H1 (cell line): ENCODE measurements at regions not wholly inside any gene's neighbourhood (a gene's known extent, or its start where the extent isn't known, plus 50 kb on each side); places are given as distances from the start of the nearest gene placed in this dataset.

Experiments used
- CTCF ChIA-PET: fragments of 300-600 bp; sonication (Branson Sonifier 250); formaldehyde crosslinking; loops from one replicate; lab custom pipeline; 2021; ENCODE audit not compliant: partially characterized antibody; lab: Charles Lee
- POLR2A ChIA-PET: fragments of 300-600 bp; sonication (Branson Sonifier 250); formaldehyde crosslinking; loops from one replicate; lab custom pipeline; 2021; ENCODE audit warnings: inconsistent platforms; ENCODE audit not compliant: partially characterized antibody; lab: Charles Lee
- DNase-seq, 2 experiments: peaks; one replicate each; pipeline versions ENCODE4 v3.0.0 to v3.0.0-alpha.2; 2010 to 2022; ENCODE audit warnings: low spot score in 2 of 2, low read depth in 1 of 2, mixed read lengths in 1 of 2
- FAIRE-seq: peaks from 2 replicates; lab custom pipeline; 2011; peaks lifted over from hg19 to GRCh38; lab: Jason Lieb, UNC
- H2AFZ ChIP-seq: 2 replicates; pipeline ENCODE4 v1.8.1; 2012; ENCODE audit warnings: low read length, inconsistent platforms
- H2AK5ac ChIP-seq: 2 replicates; pipeline ENCODE4 v1.6.1; 2013; ENCODE audit warnings: low read depth, low read length
- H2BK120ac ChIP-seq: replicated peaks from 2 replicates; pipeline ENCODE3; 2013; ENCODE audit warnings: low read depth, low read length, inconsistent platforms
- H2BK12ac ChIP-seq: 2 replicates; pipeline ENCODE4 v1.6.1; 2013; ENCODE audit warnings: low read depth, low read length
- H2BK15ac ChIP-seq: 2 replicates; pipeline ENCODE4 v1.6.1; 2013; ENCODE audit warnings: low read length
- H2BK20ac ChIP-seq: 2 replicates; pipeline ENCODE4 v1.6.1; 2013; ENCODE audit warnings: low read length
- H2BK5ac ChIP-seq: 2 replicates; pipeline ENCODE4 v1.6.1; 2013; ENCODE audit warnings: low read depth, low read length
- H3K14ac ChIP-seq: 2 replicates; pipeline ENCODE4 v1.6.1; 2013; ENCODE audit warnings: inconsistent platforms; ENCODE audit not compliant: insufficient read length
- H3K18ac ChIP-seq: 2 replicates; pipeline ENCODE4 v1.6.1; 2013; ENCODE audit warnings: low read length; ENCODE audit errors: extremely low read depth
- H3K23ac ChIP-seq: 2 replicates; pipeline ENCODE4 v1.6.1; 2013; ENCODE audit warnings: inconsistent platforms; ENCODE audit not compliant: insufficient read length
- H3K23me2 ChIP-seq: 2 replicates; pipeline ENCODE4 v1.6.1; 2013; ENCODE audit warnings: low read depth, low read length
- H3K27ac ChIP-seq: 2 replicates; pipeline ENCODE4 v1.6.1; 2011; ENCODE audit warnings: low read depth, low read length, inconsistent platforms
- H3K27me3 ChIP-seq, 4 experiments: replicated peaks in 1 of 4; 1 replicate in 1 of 4; 2 replicates in 3 of 4; pipeline versions ENCODE4 v1.6.1 to v1.8.1; 2011 to 2013; ENCODE audit warnings: low read length in 3 of 4, mild to moderate bottlenecking in 3 of 4, inconsistent platforms in 2 of 4, mixed read lengths in 2 of 4, moderate library complexity in 1 of 4; ENCODE audit not compliant: control insufficient read depth in 3 of 4, insufficient read depth in 3 of 4; ENCODE audit errors: extremely low read depth in 1 of 4
- H3K36me3 ChIP-seq, 4 experiments: 2 replicates each; pipeline versions ENCODE4 v1.6.1 to v1.8.1; 2011 to 2013; ENCODE audit warnings: mild to moderate bottlenecking in 4 of 4, low read length in 3 of 4, moderate library complexity in 2 of 4, control low read depth in 1 of 4, inconsistent platforms in 1 of 4; ENCODE audit not compliant: insufficient read depth in 4 of 4, control insufficient read depth in 2 of 4
- H3K4ac ChIP-seq: replicated peaks from 2 replicates; pipeline ENCODE3; 2013; ENCODE audit warnings: low read length, low read depth, mixed read lengths, inconsistent platforms; ENCODE audit not compliant: insufficient read length
- H3K4me1 ChIP-seq, 4 experiments: replicated peaks in 1 of 4; 1 replicate in 1 of 4; 2 replicates in 3 of 4; pipeline versions ENCODE4 v1.6.1 to v1.8.1; 2011 to 2013; ENCODE audit warnings: low read length in 3 of 4, inconsistent platforms in 2 of 4, mixed read lengths in 1 of 4; ENCODE audit not compliant: insufficient read depth in 4 of 4, control insufficient read depth in 3 of 4
- H3K4me2 ChIP-seq, 2 experiments: 2 replicates each; pipeline versions ENCODE4 v1.6.1 to v1.8.1; 2011 to 2013; ENCODE audit warnings: low read depth in 2 of 2, low read length in 2 of 2, control low read depth in 1 of 2, inconsistent platforms in 1 of 2, mild to moderate bottlenecking in 1 of 2; ENCODE audit not compliant: insufficient read depth in 1 of 2
- H3K4me3 ChIP-seq, 4 experiments: fragments of 200-600, 300-600 bp in 1 of 4; sonication (generic), shearing (Covaris generic), sonication (Bioruptor Twin) in 1 of 4; 2 replicates each; pipeline versions ENCODE4 v1.5.1 to v1.8.1; 2011 to 2016; ENCODE audit warnings: low read length in 4 of 4, low read depth in 3 of 4, control low read depth in 2 of 4, inconsistent platforms in 2 of 4, mild to moderate bottlenecking in 2 of 4, mixed read lengths in 1 of 4, moderate library complexity in 1 of 4; ENCODE audit not compliant: insufficient read depth in 2 of 4; ENCODE audit errors: extremely low read depth in 1 of 4
- H3K56ac ChIP-seq: replicated peaks from 2 replicates; pipeline ENCODE3; 2013; ENCODE audit warnings: low read depth, mild to moderate bottlenecking, mixed read lengths, low read length, inconsistent platforms; ENCODE audit not compliant: insufficient read length
- H3K79me1 ChIP-seq: 2 replicates; pipeline ENCODE4 v1.6.1; 2013; ENCODE audit warnings: low read depth, low read length, control low read depth
- H3K79me2 ChIP-seq, 2 experiments: 2 replicates each; pipeline versions ENCODE4 v1.6.1 to v1.8.1; 2012 to 2013; ENCODE audit warnings: low read length in 2 of 2, mild to moderate bottlenecking in 2 of 2, inconsistent platforms in 1 of 2; ENCODE audit not compliant: insufficient read depth in 2 of 2, control insufficient read depth in 1 of 2
- H3K9ac ChIP-seq, 4 experiments: replicated peaks in 1 of 4; 1 replicate in 1 of 4; 2 replicates in 3 of 4; pipeline versions ENCODE4 v1.6.1 to v1.8.1; 2011 to 2013; ENCODE audit warnings: low read depth in 3 of 4, low read length in 3 of 4, control low read depth in 2 of 4, mild to moderate bottlenecking in 2 of 4, moderate library complexity in 2 of 4, inconsistent platforms in 1 of 4; ENCODE audit errors: extremely low read depth in 1 of 4
- H3K9me3 ChIP-seq, 2 experiments: 2 replicates each; pipeline versions ENCODE4 v1.6.1 to v1.8.1; 2012 to 2013; ENCODE audit warnings: mild to moderate bottlenecking in 2 of 2, moderate library complexity in 2 of 2, control low read depth in 1 of 2, inconsistent platforms in 1 of 2, low read depth in 1 of 2, low read length in 1 of 2, mixed read lengths in 1 of 2; ENCODE audit not compliant: insufficient read depth in 2 of 2
- H4K20me1 ChIP-seq, 2 experiments: replicated peaks in 1 of 2; 2 replicates each; pipeline versions ENCODE3 to v1.8.1; 2011 to 2013; ENCODE audit warnings: inconsistent platforms in 2 of 2, low read length in 2 of 2, mild to moderate bottlenecking in 1 of 2; ENCODE audit not compliant: insufficient read depth in 2 of 2, control insufficient read depth in 1 of 2
- H4K5ac ChIP-seq: 2 replicates; pipeline ENCODE4 v1.6.1; 2013; ENCODE audit warnings: low read length, low read depth, mixed read lengths, inconsistent platforms; ENCODE audit not compliant: insufficient read length
- H4K8ac ChIP-seq: 2 replicates; pipeline ENCODE4 v1.8.0; 2013; ENCODE audit warnings: mild to moderate bottlenecking, moderate library complexity, low read length, inconsistent platforms; ENCODE audit not compliant: insufficient read depth; ENCODE audit errors: extremely low read depth
- H4K91ac ChIP-seq: replicated peaks from 2 replicates; pipeline ENCODE3; 2013; ENCODE audit warnings: low read length, mixed read lengths, inconsistent platforms; ENCODE audit not compliant: insufficient read length
- BACH1 ChIP-seq: IDR thresholded peaks from 2 replicates; pipeline ENCODE4 v1.6.1; 2012; ENCODE audit warnings: low read length, improper control_type of control experiment
- CBX8 ChIP-seq: fragments of 300-800, 300-1000 bp; sonication (generic); IDR thresholded peaks from 2 replicates; pipeline ENCODE4 v1.7.1; 2016; ENCODE audit warnings: low read depth, low read length, borderline replicate concordance
- CEBPB ChIP-seq: IDR thresholded peaks from 2 replicates; pipeline ENCODE4 v1.6.1; 2012; ENCODE audit warnings: low read depth, low read length
- CTBP2 ChIP-seq: IDR thresholded peaks from 2 replicates; pipeline ENCODE4 v1.7.0; 2011; ENCODE audit warnings: borderline replicate concordance, mild to moderate bottlenecking, moderate library complexity, mixed read lengths, low read length; ENCODE audit not compliant: insufficient read depth, insufficient read length
- FOSL1 ChIP-seq: IDR thresholded peaks from 2 replicates; pipeline ENCODE4 v1.6.1; 2011; ENCODE audit warnings: mild to moderate bottlenecking, low read depth, low read length, moderate library complexity; ENCODE audit not compliant: insufficient read depth
- JUND ChIP-seq: IDR thresholded peaks from 2 replicates; pipeline ENCODE4 v1.6.1; 2011; ENCODE audit warnings: mild to moderate bottlenecking, improper control_type of control experiment, low read length
- KDM5A ChIP-seq: fragments of 200-600 bp; IDR thresholded peaks from 2 replicates; pipeline ENCODE4 v1.7.1; 2012; ENCODE audit warnings: mild to moderate bottlenecking, low read length, inconsistent platforms, mixed read lengths
- PHF8 ChIP-seq: fragments of 200-600 bp; sonication (generic); conservative IDR thresholded peaks from 2 replicates; pipeline ENCODE4 v1.7.1; 2012; ENCODE audit warnings: low read depth, mild to moderate bottlenecking, inconsistent platforms, low read length, moderate library complexity
- POLR2AphosphoS5 ChIP-seq: IDR thresholded peaks from 2 replicates; pipeline ENCODE4 v1.6.1; 2011; ENCODE audit warnings: low read depth, low read length
- RNF2 ChIP-seq: fragments of 200-900, 300-1000 bp; sonication (generic); IDR thresholded peaks from 2 replicates; pipeline ENCODE4 v1.7.1; 2016; ENCODE audit warnings: borderline replicate concordance, low read depth, mild to moderate bottlenecking, antibody characterized with exemption, low read length; ENCODE audit not compliant: poor library complexity, severe bottlenecking; ENCODE audit errors: missing control alignments
- SIRT6 ChIP-seq: IDR thresholded peaks from one replicate; pipeline ENCODE4 v1.7.1; 2012; ENCODE audit warnings: low read length, inconsistent platforms
- SP2 ChIP-seq: IDR thresholded peaks from 2 replicates; pipeline ENCODE4 v1.6.1; 2012; ENCODE audit warnings: mild to moderate bottlenecking, low read length, inconsistent platforms
- SP4 ChIP-seq: IDR thresholded peaks from 2 replicates; pipeline ENCODE4 v1.6.1; 2012; ENCODE audit warnings: low read length, inconsistent platforms
- SRF ChIP-seq: IDR thresholded peaks from 2 replicates; pipeline ENCODE4 v1.6.1; 2011; ENCODE audit warnings: mild to moderate bottlenecking, low read depth, low read length, moderate library complexity
- TCF12 ChIP-seq: IDR thresholded peaks from 2 replicates; pipeline ENCODE4 v1.6.1; 2011; ENCODE audit warnings: low read depth, mild to moderate bottlenecking, low read length
- YY1 ChIP-seq: IDR thresholded peaks from 2 replicates; pipeline ENCODE4 v1.6.1; 2011; ENCODE audit warnings: low read depth, mild to moderate bottlenecking, low read length
- WGBS, 2 experiments: shearing (Covaris generic) in 1 of 2; methylation state at CpG; one replicate each; pipeline versions ENCODE4 v1.1.6 to v1.1.7; 2013 to 2015; ENCODE audit warnings: low lambda C conversion rate in 2 of 2, mixed read lengths in 2 of 2, inconsistent platforms in 1 of 2, low coverage in 1 of 2, missing lambda C conversion rate in 1 of 2; ENCODE audit not compliant: insufficient replicate concordance in 2 of 2, insufficient coverage in 1 of 2, insufficient read length in 1 of 2; ENCODE audit errors: extremely low coverage in 1 of 2, missing lambda C conversion rate in 1 of 2; 5-methylcytosine and 5-hydroxymethylcytosine counted together
- TF ChIP-seq, protein P1 (sequence below): IDR thresholded peaks from 2 replicates; pipeline ENCODE4 v1.6.1; 2012; ENCODE audit warnings: inconsistent platforms

DNA sequence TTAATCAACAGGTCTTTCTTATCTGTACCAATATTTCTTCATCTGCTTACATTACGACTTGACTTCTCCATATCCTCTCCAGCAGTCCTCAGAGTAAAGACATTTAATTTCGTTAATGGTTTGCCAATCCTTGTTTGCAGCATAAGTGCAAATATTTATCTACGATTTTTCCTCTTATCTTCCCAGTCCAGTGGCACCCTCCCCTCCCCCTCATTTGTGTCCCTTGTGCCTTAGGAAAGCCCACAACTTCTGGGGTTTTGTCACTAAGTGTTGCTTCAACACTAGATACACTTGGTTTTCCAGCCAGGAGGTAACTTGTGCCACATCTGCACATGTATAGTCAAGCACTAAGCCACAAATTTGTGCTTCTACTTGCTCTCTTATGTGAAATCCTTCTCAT, 327.2 kb downstream of the CBLN4 start:
- no peaks in the 10 kb centered on the region for H3K79me1 ChIP-seq
- POLR2A ChIA-PET = no interaction called here
- no peaks in the 10 kb centered on the region for H3K79me2 ChIP-seq
- no peak overlapping the region for H3K14ac ChIP-seq
- H3K27ac ChIP-seq = no peak overlapping the region
- H3K23me2 ChIP-seq = no peaks in the 10 kb centered on the region
- no peak overlapping the region for H2BK20ac ChIP-seq
- no peak overlapping the region for H2BK120ac ChIP-seq
- no peak for DNase-seq
- H4K5ac ChIP-seq = no peak overlapping the region
- no peaks in the 10 kb centered on the region for H4K20me1 ChIP-seq
- FAIRE-seq = no peak
- H3K36me3 ChIP-seq = no peaks in the 10 kb centered on the region
- H3K4me2 ChIP-seq = no peak overlapping the region
- no peak overlapping the region for H2BK15ac ChIP-seq
- peaks cover 0 to 2% (median 0%) of the 10 kb centered on the region in 4 experiments; a peak in 2 of 7 replicates for H3K4me1 ChIP-seq
- H2AFZ ChIP-seq = no peak overlapping the region
- H2BK12ac ChIP-seq = no peak overlapping the region
- H3K56ac ChIP-seq = no peak overlapping the region
- no peaks in the 10 kb centered on the region for H3K9me3 ChIP-seq
- H4K91ac ChIP-seq = no peak overlapping the region
- H2AK5ac ChIP-seq = no peak overlapping the region
- CTCF ChIA-PET = no interaction called here
- no peak overlapping the region for H3K9ac ChIP-seq
- H4K8ac ChIP-seq = no peak overlapping the region
- no peak overlapping the region for H3K4ac ChIP-seq
- no peaks in the 10 kb centered on the region for H3K27me3 ChIP-seq
- WGBS, 2 experiments = 97% methylated on average over 3 of the region's 3 CpGs; no CpG with 5 or more reads in 1 of the 2 experiments
- H2BK5ac ChIP-seq = no peak overlapping the region
- H3K23ac ChIP-seq = no peak overlapping the region
- H3K4me3 ChIP-seq = no peak overlapping the region
- no peak overlapping the region for H3K18ac ChIP-seq
- TF ChIP-seq CTBP2 (no peak), FOSL1 (no peak), BACH1 (no peak), SRF (no peak), SIRT6 (no peak), RNF2 (no peak), TCF12 (no peak), SP2 (no peak), CEBPB (no peak), PHF8 (no peak), POLR2AphosphoS5 (no peak), YY1 (no peak), JUND (no peak), SP4 (no peak), KDM5A (no peak), CBX8 (no peak)
- TF ChIP-seq, protein P1, sequence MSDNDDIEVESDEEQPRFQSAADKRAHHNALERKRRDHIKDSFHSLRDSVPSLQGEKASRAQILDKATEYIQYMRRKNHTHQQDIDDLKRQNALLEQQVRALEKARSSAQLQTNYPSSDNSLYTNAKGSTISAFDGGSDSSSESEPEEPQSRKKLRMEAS = no peak
